ENCODE measurements at regions not wholly inside any gene's neighbourhood (a gene's known extent, or its start where the extent isn't known, plus 50 kb on each side); places are given as distances from the start of the nearest gene placed in this dataset.

- no peak for TF ChIP-seq ARNT (IDR thresholded peaks at IDR 0.05)
- no peak for TF ChIP-seq BHLHE40 (IDR thresholded peaks at IDR 0.05; ENCODE audit: borderline replicate concordance)
- TF ChIP-seq FOXM1 (IDR thresholded peaks at IDR 0.05; ENCODE audit: borderline replicate concordance) = no peak
- no peak for TF ChIP-seq ELF4 (IDR thresholded peaks at IDR 0.05)
- no peak for TF ChIP-seq L3MBTL2 (conservative IDR thresholded peaks at IDR 0.05)
- TF ChIP-seq LEF1 (IDR thresholded peaks at IDR 0.05; ENCODE audit: borderline replicate concordance) = no peak
- TF ChIP-seq SP1 (IDR thresholded peaks at IDR 0.05) = no peak
- TF ChIP-seq NFRKB (IDR thresholded peaks at IDR 0.05) = no peak
- TF ChIP-seq TARDBP (IDR thresholded peaks at IDR 0.05) = no peak
- no peak for TF ChIP-seq HDGF (IDR thresholded peaks at IDR 0.05; ENCODE audit: borderline replicate concordance)
These were observed 204.4 kb upstream of the MEX3C start for GRCh38 chr18:51401912-51402311.
